HG03460 (cell line): ENCODE measurements at regions not wholly inside any gene's neighbourhood (a gene's known extent, or its start where the extent isn't known, plus 50 kb on each side); places are given as distances from the start of the nearest gene placed in this dataset.

Source experiments
- ATAC-seq: cut with Tn5 transposase; IDR thresholded peaks from one replicate; pipeline ENCODE4 v1.9.1; 2021; ENCODE audit not compliant: unreplicated experiment

GRCh38 chr5:106921567-106921966, 749.2 kb downstream of the EFNA5 start:
- no peak for ATAC-seq

- ATAC-seq, result no peak
Measured at GRCh38 chr5:106910486-106910885, 760.3 kb downstream of the EFNA5 start.

- no peak for ATAC-seq
Measured at GRCh38 chr5:106909716-106910115, 761.0 kb downstream of the EFNA5 start.

GRCh38 chr5:106907979-106908378, 762.8 kb downstream of the EFNA5 start:
- no peak for ATAC-seq

- no peak for ATAC-seq
Measured at GRCh38 chr5:106906199-106906598, 764.5 kb downstream of the EFNA5 start.

GRCh38 chr5:106894964-106895363, 775.8 kb downstream of the EFNA5 start:
- ATAC-seq, result no peak

GRCh38 chr5:106882035-106882434, 788.7 kb downstream of the EFNA5 start:
- ATAC-seq, result no peak

- ATAC-seq, result no peak
Measured at GRCh38 chr5:106880656-106881055, 790.1 kb downstream of the EFNA5 start.

GRCh38 chr5:106877881-106878280, 792.9 kb downstream of the EFNA5 start:
- ATAC-seq, result no peak

GRCh38 chr5:106876665-106877194, 794.0 kb downstream of the EFNA5 start:
- ATAC-seq, result no peak

- no peak for ATAC-seq
Measured at GRCh38 chr5:106876298-106876622, 794.5 kb downstream of the EFNA5 start.

GRCh38 chr5:106875591-106876297, 795.0 kb downstream of the EFNA5 start:
- ATAC-seq, result peak; percentile 52

- no peak for ATAC-seq
Measured at GRCh38 chr5:106874974-106875373, 795.8 kb downstream of the EFNA5 start.

GRCh38 chr5:106874531-106874930, 796.2 kb downstream of the EFNA5 start:
- no peak for ATAC-seq

- ATAC-seq, result no peak
Measured at GRCh38 chr5:106873568-106873967, 797.2 kb downstream of the EFNA5 start.

GRCh38 chr5:106865279-106865678, 805.5 kb downstream of the EFNA5 start:
- no peak for ATAC-seq

- ATAC-seq, result no peak
Measured at GRCh38 chr5:106862450-106863193, 808.1 kb downstream of the EFNA5 start.

GRCh38 chr5:106860398-106861044, 810.2 kb downstream of the EFNA5 start:
- ATAC-seq, result peak; percentile 49

GRCh38 chr5:106858616-106859015, 812.1 kb downstream of the EFNA5 start:
- ATAC-seq, result no peak

GRCh38 chr5:106854922-106855321, 815.8 kb downstream of the EFNA5 start:
- no peak for ATAC-seq

GRCh38 chr5:106854105-106854687, 816.5 kb downstream of the EFNA5 start:
- ATAC-seq, result no peak

GRCh38 chr5:106853266-106853665, 817.5 kb downstream of the EFNA5 start:
- ATAC-seq, result no peak
